NCI-H2171 treated with DMSO at 0.1 percent for 48 hours (cell line): ENCODE measurements at regions not wholly inside any gene's neighbourhood (a gene's known extent, or its start where the extent isn't known, plus 50 kb on each side); places are given as distances from the start of the nearest gene placed in this dataset.
"Not testable (repeated sequence)": the region's sequence is repeated elsewhere in the genome, so short reads cannot be mapped to it uniquely, and the experiment has no call there.

Experiments
- DNase-seq: peaks from one replicate; lab custom pipeline; 2025; lab: John Stamatoyannopoulos, UW

DNA sequence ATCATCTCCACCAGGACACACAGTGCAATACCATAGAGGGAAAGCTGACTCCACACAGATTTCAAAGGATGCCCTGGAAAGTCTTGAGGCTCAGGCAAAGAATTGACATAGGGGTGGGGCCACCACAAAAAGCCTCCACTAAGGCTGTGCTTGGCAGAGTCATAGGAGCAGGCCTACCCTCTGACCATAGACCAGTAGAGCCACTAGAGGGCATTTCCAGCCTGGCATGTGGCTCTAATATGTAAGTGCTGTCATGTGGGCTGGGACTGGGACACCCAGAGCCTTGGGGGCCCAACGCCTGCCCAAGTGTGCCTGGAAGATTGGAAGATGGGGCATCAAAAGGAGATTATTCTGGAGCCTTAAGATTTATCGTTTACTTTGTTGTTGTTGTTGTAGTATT, 726.0 kb downstream of the DNAH5 start:
- no peak for DNase-seq

DNA sequence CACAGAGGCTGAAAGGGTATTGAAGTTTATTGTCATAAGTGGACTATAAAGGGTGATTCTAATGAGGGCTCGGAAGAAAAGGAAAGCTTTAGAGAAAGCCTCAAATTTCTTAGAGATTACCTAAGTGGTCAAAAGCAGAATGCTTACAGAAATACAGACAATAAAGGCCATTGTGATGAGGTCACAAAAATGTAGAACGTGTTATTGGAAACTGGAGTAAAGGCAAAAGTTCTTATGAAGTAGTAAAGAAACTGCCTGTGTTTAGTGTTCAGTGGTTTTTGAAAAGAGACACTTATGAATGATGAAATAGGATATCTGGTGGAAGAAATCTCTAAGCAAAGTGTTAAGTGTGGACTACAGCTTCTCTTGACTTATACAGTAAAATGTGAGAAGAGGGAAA, 726.9 kb downstream of the DNAH5 start:
- no peak for DNase-seq

DNA sequence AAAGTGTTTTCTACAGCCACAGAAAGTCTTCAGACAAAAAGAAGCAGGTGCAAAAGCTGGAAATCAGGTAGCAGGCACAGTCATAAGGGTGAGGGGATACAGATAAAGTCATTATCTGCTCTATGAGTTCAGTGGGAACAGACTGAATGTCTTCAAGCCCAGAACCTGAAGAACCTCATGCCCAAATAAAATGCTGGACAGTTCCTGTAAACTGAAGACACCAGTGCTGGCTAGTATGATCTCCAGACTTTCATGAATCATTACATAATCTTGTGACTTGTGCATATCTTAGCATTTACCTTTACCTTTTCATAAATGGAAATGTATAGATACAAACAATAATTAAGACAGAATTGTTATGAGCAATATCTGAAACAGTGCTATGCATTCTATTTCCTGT, 728.7 kb downstream of the DNAH5 start:
- no peak for DNase-seq

DNA sequence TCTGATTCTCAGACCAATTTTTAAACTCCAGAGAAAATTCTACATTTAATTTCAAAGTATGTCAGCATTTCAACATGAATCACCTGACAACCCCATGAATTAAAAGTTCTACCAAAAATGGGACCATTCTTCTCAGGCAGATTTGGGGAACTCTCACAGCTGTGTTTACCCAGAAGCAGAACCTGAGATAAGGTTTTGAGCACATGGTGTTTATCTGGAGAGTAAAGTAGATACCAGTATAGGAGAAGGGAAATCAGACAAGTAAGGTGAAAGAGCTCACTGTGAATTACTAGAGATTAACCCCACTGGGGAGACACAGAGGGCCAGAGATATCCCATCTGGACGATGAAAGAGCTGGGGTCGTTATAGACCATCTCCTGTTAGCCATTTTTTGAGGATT, 729.1 kb downstream of the DNAH5 start:
- DNase-seq, result no peak

GRCh38 chr5:13214182-13214581, 730.3 kb downstream of the DNAH5 start:
- no peak for DNase-seq

DNA sequence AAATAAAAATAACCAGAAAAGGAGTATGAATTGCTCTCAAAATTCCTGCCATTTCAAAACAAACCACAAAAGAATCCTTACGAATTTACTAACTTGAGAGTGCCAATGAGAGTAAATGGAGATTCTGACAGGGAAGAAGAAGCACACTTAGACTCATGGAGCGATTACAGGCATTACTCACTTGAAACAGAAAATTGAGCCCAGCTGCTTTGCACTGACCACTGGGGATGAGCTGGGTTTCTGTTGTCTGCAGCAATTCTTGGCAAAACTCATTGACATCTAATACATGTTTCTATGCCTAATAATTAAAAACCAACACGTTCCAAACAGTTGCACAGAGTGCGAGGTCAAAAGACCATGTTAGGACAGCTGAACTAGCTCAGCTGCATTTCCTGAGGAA, 731.6 kb downstream of the DNAH5 start:
- DNase-seq, result no peak

- DNase-seq, result no peak
Observed at GRCh38 chr5:13211064-13211463, 733.4 kb downstream of the DNAH5 start.

DNA sequence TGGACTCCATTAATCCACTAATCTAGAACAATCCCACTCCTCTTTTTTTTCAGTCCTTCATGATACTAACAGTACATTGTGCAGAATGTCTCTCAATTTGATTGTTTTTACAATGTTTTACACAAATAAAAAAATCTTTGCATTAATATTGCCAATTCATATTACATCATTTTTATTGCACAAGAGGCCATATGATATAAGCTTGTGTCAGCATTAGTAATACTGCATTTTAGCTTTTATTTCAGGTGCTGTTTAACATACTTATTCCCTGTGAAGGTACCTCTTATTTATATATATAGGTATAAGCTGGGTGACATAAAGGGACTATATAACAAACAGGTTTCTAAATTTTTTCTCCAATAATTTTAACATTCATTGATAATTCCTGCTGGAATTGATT, 737.4 kb downstream of the DNAH5 start:
- DNase-seq, result no peak

DNA sequence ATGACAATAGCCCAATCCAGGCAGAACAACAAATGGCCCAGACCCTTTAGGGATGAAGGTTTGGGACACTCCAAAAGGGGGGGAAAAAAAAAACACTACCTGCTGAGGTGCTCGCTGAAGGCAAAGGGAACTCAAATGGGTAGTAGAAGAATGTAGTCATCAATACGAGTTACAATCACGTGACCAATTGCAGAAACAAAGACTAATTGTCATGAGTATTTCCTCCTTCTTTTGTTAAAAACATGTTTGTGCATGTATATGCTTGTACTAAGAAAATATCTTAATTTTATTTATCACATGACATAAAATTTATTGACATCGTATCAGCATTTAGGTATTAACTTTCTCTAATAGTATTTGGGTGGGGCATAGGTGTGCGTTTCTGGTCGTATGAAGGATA, 743.5 kb downstream of the DNAH5 start:
- DNase-seq, result no peak

DNA sequence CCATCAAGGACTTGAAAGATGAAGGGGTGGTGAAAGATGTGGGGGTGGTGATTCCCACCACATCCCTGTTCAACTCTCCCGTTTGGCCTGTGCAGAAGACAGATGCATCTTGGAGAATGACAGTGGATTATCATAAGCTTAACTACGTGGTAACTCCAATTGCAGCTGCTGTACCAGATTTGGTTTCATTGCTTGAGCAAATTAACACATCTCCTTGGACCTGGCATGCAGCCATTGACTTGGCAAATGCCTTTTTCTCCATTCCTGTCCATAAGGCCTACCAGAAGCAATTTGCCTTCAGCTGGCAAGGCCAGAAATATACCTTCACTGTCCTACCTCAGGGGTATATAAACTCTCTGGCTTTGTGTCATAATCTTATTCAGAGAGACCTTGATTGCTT, 746.3 kb downstream of the DNAH5 start:
- not testable (repeated sequence) for DNase-seq

DNA sequence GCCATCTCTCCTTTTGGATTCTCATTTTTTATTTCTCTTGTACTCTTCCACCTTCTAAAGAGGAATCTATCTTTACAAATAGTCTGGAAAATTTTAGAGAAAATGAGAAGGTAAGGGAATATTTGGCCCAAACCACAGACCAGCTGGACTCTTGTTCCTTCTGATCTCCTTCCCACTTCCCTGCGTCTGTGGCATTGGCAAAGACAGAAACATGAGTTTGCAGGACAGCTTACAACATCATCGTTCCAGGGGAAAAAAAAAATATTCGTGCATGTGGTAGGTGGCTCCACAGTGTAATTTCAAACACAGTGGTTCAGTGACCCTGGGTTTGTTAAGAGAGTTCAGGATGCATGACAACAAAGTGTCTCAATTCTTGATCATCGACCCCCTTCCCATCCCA, 755.0 kb downstream of the DNAH5 start:
- no peak for DNase-seq

- no peak for DNase-seq
Observed at GRCh38 chr5:13188371-13188770, 756.1 kb downstream of the DNAH5 start.

DNA sequence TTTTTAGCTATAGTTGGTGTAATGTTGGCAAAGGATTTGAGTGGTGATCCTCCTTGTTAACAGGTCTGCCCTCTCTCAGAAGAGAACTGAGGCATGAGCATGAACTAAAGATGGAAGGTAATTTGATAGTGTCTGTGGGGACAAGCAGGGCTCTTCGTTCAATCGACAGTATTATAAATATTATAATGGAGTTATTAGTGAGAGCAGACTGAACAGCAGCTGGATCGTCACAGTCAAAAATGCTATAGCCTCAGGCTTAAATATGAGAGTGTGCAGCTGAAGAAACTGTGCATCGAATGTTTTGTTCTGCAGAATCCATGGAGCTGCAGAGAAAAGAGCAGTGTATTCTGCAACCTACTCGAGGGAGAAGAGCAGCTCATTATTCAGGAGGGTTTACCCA, 757.3 kb downstream of the DNAH5 start:
- DNase-seq, result peak; percentile 14

DNA sequence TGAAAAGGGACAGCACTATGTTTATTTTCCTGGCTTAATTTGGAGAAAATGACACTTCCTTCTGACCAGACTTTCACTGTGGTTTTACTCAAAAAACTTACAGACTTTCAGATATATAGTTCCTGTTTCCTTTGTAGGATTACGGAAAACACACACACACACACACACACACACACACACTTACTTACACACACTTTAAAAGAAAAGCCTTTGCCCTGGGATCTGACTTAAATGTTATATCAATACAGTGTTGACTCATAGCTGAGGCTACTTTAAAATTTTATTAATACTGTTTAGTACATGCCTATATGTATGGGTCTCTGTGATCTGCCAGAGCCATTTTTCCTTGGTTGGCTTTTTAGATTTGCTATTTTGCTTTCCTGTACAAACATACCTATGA, 758.3 kb downstream of the DNAH5 start:
- no peak for DNase-seq

DNA sequence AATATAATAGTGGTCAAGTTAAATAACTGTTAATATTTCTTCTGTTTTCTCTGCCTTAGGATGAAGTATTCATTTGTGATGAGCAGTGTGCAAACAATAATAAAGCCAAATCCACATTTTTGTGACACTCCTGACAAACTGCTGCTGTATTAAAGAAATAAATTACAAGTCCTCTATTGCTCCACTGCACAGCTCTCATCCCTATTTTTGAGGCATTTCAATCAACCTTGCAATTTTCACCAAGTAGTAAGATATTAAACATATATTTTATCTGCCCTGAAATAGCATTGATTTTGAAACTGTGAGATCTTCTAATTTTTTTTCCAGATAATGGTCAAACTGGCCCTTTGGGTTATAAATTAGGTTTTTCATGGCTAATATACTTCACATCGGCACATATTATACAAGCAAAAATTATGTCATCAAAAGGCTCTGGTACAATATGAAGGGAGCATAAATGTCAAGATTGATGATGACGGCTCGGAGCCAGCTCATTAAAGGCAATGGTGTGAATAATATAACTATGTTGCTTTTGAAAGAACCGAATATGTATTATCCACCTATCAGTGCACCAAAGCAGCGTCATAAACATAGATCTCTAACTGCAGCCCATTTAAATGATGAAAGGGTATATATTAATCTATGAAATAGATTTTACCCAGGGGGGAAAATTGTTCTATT, 764.9 kb downstream of the DNAH5 start:
- DNase-seq, result no peak

DNA sequence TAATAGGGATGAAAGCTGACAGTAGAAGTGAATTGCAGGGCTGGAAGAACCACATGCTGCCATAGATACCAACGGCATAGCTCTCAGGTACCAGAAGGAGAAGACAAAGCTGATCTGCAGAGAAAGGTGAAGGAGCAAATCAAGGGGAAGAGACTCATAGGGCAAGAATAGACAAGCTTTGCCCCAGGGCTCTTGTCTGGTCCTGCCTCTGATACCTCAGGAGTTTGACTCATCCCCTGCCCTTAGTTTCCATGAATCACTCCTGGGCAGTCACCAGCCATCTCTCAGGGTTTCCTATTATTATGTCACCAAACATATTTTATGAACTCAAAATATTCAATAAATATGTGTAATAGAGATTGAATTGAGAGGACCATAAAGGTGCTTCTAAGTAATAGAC, 800.9 kb downstream of the DNAH5 start:
- DNase-seq, result no peak

GRCh38 chr5:13143214-13143613, 801.3 kb downstream of the DNAH5 start:
- no peak for DNase-seq

- DNase-seq, result no peak
Observed at GRCh38 chr5:13133951-13134350, 810.5 kb downstream of the DNAH5 start.

- DNase-seq, result no peak
Observed at GRCh38 chr5:13115476-13115875, 829.0 kb downstream of the DNAH5 start.

- DNase-seq, result no peak
Observed at GRCh38 chr5:13108265-13108664, 836.2 kb downstream of the DNAH5 start.

- no peak for DNase-seq
Observed at GRCh38 chr5:13107537-13107936, 837.0 kb downstream of the DNAH5 start.

GRCh38 chr5:13081116-13081515, 863.4 kb downstream of the DNAH5 start:
- DNase-seq, result no peak

DNA sequence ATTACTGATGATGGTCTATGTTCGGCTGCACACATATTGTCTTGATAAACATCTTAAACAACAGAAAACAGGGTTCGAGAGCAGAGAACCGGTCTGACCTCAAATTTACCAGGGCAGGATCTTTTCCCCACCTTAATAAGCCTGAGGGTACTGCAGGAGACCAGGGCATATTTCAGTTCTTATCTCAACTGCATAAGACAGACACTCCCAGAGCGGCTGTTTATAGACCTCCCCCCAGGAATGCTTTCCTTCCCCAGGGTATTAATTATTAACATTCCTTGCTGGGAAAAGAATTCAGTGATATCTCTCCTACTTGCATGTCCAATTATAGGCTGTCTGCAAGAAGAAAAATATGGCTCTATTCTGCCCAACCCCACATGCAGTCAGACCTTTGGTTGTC, 871.6 kb downstream of the DNAH5 start:
- not testable (repeated sequence) for DNase-seq

GRCh38 chr5:13063088-13063487, 881.4 kb downstream of the DNAH5 start:
- no peak for DNase-seq
